DND-41 (cell line): ENCODE measurements at regions not wholly inside any gene's neighbourhood (a gene's known extent, or its start where the extent isn't known, plus 50 kb on each side); places are given as distances from the start of the nearest gene placed in this dataset.

Experiments
- ATAC-seq: fragments of 200-7000 bp; cut with Tn5 transposase; 3 replicates; pipeline ENCODE4 v1.9.1; 2021; ENCODE audit warnings: low read depth; ENCODE audit not compliant: insufficient read depth
- DNase-seq: peaks from one replicate; pipeline ENCODE4 v3.0.0-alpha.2; 2020
- H2AFZ ChIP-seq: 2 replicates; pipeline ENCODE4 v1.6.0; 2012; ENCODE audit warnings: low read depth, low read length
- H3K27ac ChIP-seq: 2 replicates; pipeline ENCODE4 v1.5.1; 2012; ENCODE audit warnings: low read length, inconsistent platforms
- H3K27me3 ChIP-seq: fragments of 200-600 bp; sonication (generic); 2 replicates; pipeline ENCODE4 v1.6.0; 2012; ENCODE audit warnings: low read length, mild to moderate bottlenecking, inconsistent platforms; ENCODE audit not compliant: insufficient read depth, poor library complexity
- H3K36me3 ChIP-seq: 2 replicates; pipeline ENCODE4 v1.5.1; 2012; ENCODE audit warnings: low read length, inconsistent platforms; ENCODE audit not compliant: insufficient read depth
- H3K4me1 ChIP-seq: 2 replicates; pipeline ENCODE4 v1.5.1; 2012; ENCODE audit warnings: mild to moderate bottlenecking, low read length; ENCODE audit not compliant: insufficient read depth
- H3K4me2 ChIP-seq: 2 replicates; pipeline ENCODE4 v1.6.0; 2012; ENCODE audit warnings: mild to moderate bottlenecking, moderate library complexity, low read length, inconsistent platforms; ENCODE audit not compliant: insufficient read depth
- H3K4me3 ChIP-seq, 2 experiments: fragments of 200-600 bp in 1 of 2; shearing (Covaris generic) in 1 of 2; 2 replicates each; pipeline ENCODE4 v1.5.1; 2012 to 2016; ENCODE audit warnings: inconsistent platforms in 2 of 2, low read length in 2 of 2, mild to moderate bottlenecking in 2 of 2, low read depth in 1 of 2, moderate library complexity in 1 of 2
- H3K79me2 ChIP-seq: 2 replicates; pipeline ENCODE4 v1.6.0; 2012; ENCODE audit warnings: low read length, inconsistent platforms; ENCODE audit not compliant: insufficient read depth
- H3K9ac ChIP-seq: 2 replicates; pipeline ENCODE4 v1.6.0; 2012; ENCODE audit warnings: low read depth, mild to moderate bottlenecking, inconsistent platforms, low read length, moderate library complexity
- H3K9me3 ChIP-seq: 2 replicates; pipeline ENCODE4 v1.5.1; 2012; ENCODE audit warnings: low read length, moderate library complexity, mild to moderate bottlenecking, inconsistent platforms; ENCODE audit not compliant: insufficient read depth, severe bottlenecking
- H4K20me1 ChIP-seq: 2 replicates; pipeline ENCODE4 v1.6.0; 2012; ENCODE audit warnings: low read length; ENCODE audit not compliant: insufficient read depth
- CTCF ChIP-seq: IDR thresholded peaks from 2 replicates; pipeline ENCODE4 v1.5.1; 2012; ENCODE audit warnings: borderline replicate concordance, low read length, moderate library complexity, mild to moderate bottlenecking; ENCODE audit not compliant: poor library complexity, severe bottlenecking; ENCODE audit errors: extremely low read depth
- EZH2 ChIP-seq: IDR thresholded peaks from 3 replicates; pipeline ENCODE4 v1.6.1; 2012; ENCODE audit warnings: borderline replicate concordance, low read depth, mild to moderate bottlenecking, moderate library complexity, low read length, inconsistent platforms; ENCODE audit not compliant: severe bottlenecking

DNA sequence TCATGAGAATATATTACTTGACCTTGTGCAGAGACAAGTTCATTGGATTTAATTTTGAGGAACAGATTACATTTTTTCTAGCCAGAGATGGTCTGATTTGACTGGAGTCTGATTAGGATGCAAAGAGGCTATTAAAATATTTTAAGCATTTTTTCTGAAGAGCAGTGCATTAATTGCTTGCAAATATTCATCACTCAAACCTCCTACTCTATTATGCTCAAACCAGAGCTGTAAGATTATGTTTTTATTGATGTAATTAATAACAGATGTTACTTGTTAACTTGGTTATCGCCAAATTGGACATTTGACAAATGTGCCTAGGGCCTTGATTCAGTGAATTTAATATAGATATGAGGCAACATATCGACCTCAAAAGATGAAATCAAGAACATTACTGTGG lies 160.9 kb upstream of the SLC13A1 start:
- DNase-seq (no peak), ATAC-seq (no peak)
- H3K36me3 ChIP-seq, result no peaks in the 10 kb centered on the region
- no peaks in the 10 kb centered on the region for H4K20me1 ChIP-seq
- no peaks in the 10 kb centered on the region for H3K79me2 ChIP-seq
- no peaks in the 10 kb centered on the region for H3K27me3 ChIP-seq
- H3K4me3 ChIP-seq, result no peak overlapping the region
- no peak overlapping the region for H3K27ac ChIP-seq
- H2AFZ ChIP-seq, result no peak overlapping the region
- no peak overlapping the region for H3K4me2 ChIP-seq
- no peaks in the 10 kb centered on the region for H3K9me3 ChIP-seq
- no peak overlapping the region for H3K9ac ChIP-seq
- H3K4me1 ChIP-seq, result no peaks in the 10 kb centered on the region
- TF ChIP-seq EZH2, result no peak
- no peak for TF ChIP-seq CTCF

DNA sequence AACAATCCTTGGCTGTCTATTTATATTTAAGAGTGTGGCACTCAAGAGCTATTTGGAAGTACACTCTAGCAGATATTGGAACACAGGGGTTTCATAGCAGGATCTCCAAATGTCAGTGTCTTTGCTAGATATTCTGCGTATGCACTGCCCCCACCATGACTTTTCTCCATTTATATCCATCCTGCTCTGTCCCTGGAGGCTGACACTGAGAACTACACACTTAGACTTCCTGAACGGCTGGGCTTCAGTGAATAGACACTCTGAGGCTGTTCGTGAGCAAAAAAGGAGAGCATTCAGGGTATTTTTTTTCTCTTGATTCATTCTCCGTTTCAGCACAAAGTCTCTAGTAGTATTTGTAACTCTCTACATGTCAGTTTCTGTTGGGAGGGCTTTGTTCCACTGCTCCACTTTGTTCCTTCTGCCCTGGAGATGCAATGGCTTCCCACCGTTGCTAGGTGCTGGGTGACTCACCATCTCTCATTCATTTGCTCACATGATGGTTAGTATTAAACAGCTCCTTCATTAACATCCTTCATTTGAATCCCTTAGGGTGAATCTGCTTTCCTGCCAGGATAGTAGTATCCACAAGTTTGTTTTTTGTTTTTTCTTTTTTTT lies 155.9 kb upstream of the SLC13A1 start:
- Histone ChIP-seq H3K9ac (no peak overlapping the region), H3K79me2 (no peaks in the 10 kb centered on the region), H3K27ac (no peak overlapping the region), H3K4me1 (no peaks in the 10 kb centered on the region), H4K20me1 (no peaks in the 10 kb centered on the region), H3K4me2 (no peak overlapping the region), H3K9me3 (no peaks in the 10 kb centered on the region), H3K27me3 (no peaks in the 10 kb centered on the region), H2AFZ (no peak overlapping the region), H3K4me3 (no peak overlapping the region), H3K36me3 (no peaks in the 10 kb centered on the region)
- ATAC-seq, result 0 out of 3 replicates have a peak, but pooled peaks have one; percentile 35
- TF ChIP-seq CTCF (no peak), EZH2 (no peak)
- DNase-seq, result no peak

GRCh38 chr7:123352973-123353372 lies 153.2 kb upstream of the SLC13A1 start:
- Histone ChIP-seq H3K9me3 (no peaks in the 10 kb centered on the region), H2AFZ (no peak overlapping the region), H3K79me2 (no peaks in the 10 kb centered on the region), H3K9ac (no peak overlapping the region), H3K36me3 (no peaks in the 10 kb centered on the region), H3K27me3 (no peaks in the 10 kb centered on the region), H3K4me3 (no peak overlapping the region), H4K20me1 (no peaks in the 10 kb centered on the region), H3K4me1 (no peaks in the 10 kb centered on the region), H3K4me2 (no peak overlapping the region), H3K27ac (no peak overlapping the region)
- no peak for ATAC-seq
- TF ChIP-seq EZH2 (no peak), CTCF (no peak)
- DNase-seq, result no peak
